ENCODE measurements at regions not wholly inside any gene's neighbourhood (a gene's known extent, or its start where the extent isn't known, plus 50 kb on each side); places are given as distances from the start of the nearest gene placed in this dataset.
"Not testable (repeated sequence)": the region's sequence is repeated elsewhere in the genome, so short reads cannot be mapped to it uniquely, and the experiment has no call there.

GRCh38 chr15:20184879-20185278 lies 356.7 kb downstream of the GOLGA6L6 start:
- H3K9me3 ChIP-seq (ENCODE audit: control insufficient read depth, insufficient read depth, low read depth, low read length); in situ Hi-C loops (cut with HindIII; ENCODE audit: low pct_unique_long_range_greater_than_20kb, low sequenced_read_pairs); H3K36me3 ChIP-seq (ENCODE audit: control insufficient read depth, insufficient read depth, low read length); intact Hi-C loops (cut with micrococcal nuclease; ENCODE audit: unreplicated experiment); BruUV-seq (replicated peaks); ATAC-seq; POLR2A ChIA-PET; DNase-seq (ENCODE audit: low read depth, low spot score); H3K4me3 ChIP-seq (ENCODE audit: low read depth in 2 of 2, low read length in 2 of 2); H3K27ac ChIP-seq (ENCODE audit: low read length); H3K27me3 ChIP-seq (ENCODE audit: control insufficient read depth, insufficient read depth, low read length); H3K4me1 ChIP-seq (ENCODE audit: control insufficient read depth, insufficient read depth, low read length); CTCF ChIA-PET: not testable (repeated sequence)

GRCh38 chr15:20168221-20168620 lies 373.4 kb downstream of the GOLGA6L6 start:
- POLR2A ChIA-PET; ATAC-seq; H3K27me3 ChIP-seq (ENCODE audit: control insufficient read depth, insufficient read depth, low read length); H3K9me3 ChIP-seq (ENCODE audit: control insufficient read depth, insufficient read depth, low read depth, low read length); DNase-seq (ENCODE audit: low read depth, low spot score); H3K4me1 ChIP-seq (ENCODE audit: control insufficient read depth, insufficient read depth, low read length); H3K36me3 ChIP-seq (ENCODE audit: control insufficient read depth, insufficient read depth, low read length); in situ Hi-C loops (cut with HindIII; ENCODE audit: low pct_unique_long_range_greater_than_20kb, low sequenced_read_pairs); BruUV-seq (replicated peaks); H3K4me3 ChIP-seq (ENCODE audit: low read depth in 2 of 2, low read length in 2 of 2); intact Hi-C loops (cut with micrococcal nuclease; ENCODE audit: unreplicated experiment); H3K27ac ChIP-seq (ENCODE audit: low read length); CTCF ChIA-PET: not testable (repeated sequence)

- BruUV-seq (replicated peaks); H3K27ac ChIP-seq (ENCODE audit: low read length); CTCF ChIA-PET; POLR2A ChIA-PET; intact Hi-C loops (cut with micrococcal nuclease; ENCODE audit: unreplicated experiment); H3K4me1 ChIP-seq (ENCODE audit: control insufficient read depth, insufficient read depth, low read length); H3K36me3 ChIP-seq (ENCODE audit: control insufficient read depth, insufficient read depth, low read length); H3K27me3 ChIP-seq (ENCODE audit: control insufficient read depth, insufficient read depth, low read length); H3K4me3 ChIP-seq (ENCODE audit: low read depth in 2 of 2, low read length in 2 of 2); in situ Hi-C loops (cut with HindIII; ENCODE audit: low pct_unique_long_range_greater_than_20kb, low sequenced_read_pairs); DNase-seq (ENCODE audit: low read depth, low spot score); H3K9me3 ChIP-seq (ENCODE audit: control insufficient read depth, insufficient read depth, low read depth, low read length); ATAC-seq: not testable (repeated sequence)
These were observed 388.1 kb downstream of the GOLGA6L6 start for GRCh38 chr15:20153528-20153927.

- H3K9me3 ChIP-seq (ENCODE audit: control insufficient read depth, insufficient read depth, low read depth, low read length); POLR2A ChIA-PET; intact Hi-C loops (cut with micrococcal nuclease; ENCODE audit: unreplicated experiment); in situ Hi-C loops (cut with HindIII; ENCODE audit: low pct_unique_long_range_greater_than_20kb, low sequenced_read_pairs); H3K36me3 ChIP-seq (ENCODE audit: control insufficient read depth, insufficient read depth, low read length); H3K4me1 ChIP-seq (ENCODE audit: control insufficient read depth, insufficient read depth, low read length); H3K27me3 ChIP-seq (ENCODE audit: control insufficient read depth, insufficient read depth, low read length); ATAC-seq; DNase-seq (ENCODE audit: low read depth, low spot score); BruUV-seq (replicated peaks); CTCF ChIA-PET; H3K4me3 ChIP-seq (ENCODE audit: low read depth in 2 of 2, low read length in 2 of 2); H3K27ac ChIP-seq (ENCODE audit: low read length): not testable (repeated sequence)
These were observed 392.9 kb downstream of the GOLGA6L6 start for GRCh38 chr15:20148679-20149078.

GRCh38 chr15:20148008-20148407 lies 393.6 kb downstream of the GOLGA6L6 start:
- H3K36me3 ChIP-seq (ENCODE audit: control insufficient read depth, insufficient read depth, low read length); in situ Hi-C loops (cut with HindIII; ENCODE audit: low pct_unique_long_range_greater_than_20kb, low sequenced_read_pairs); ATAC-seq; CTCF ChIA-PET; intact Hi-C loops (cut with micrococcal nuclease; ENCODE audit: unreplicated experiment); POLR2A ChIA-PET; BruUV-seq (replicated peaks); DNase-seq (ENCODE audit: low read depth, low spot score); H3K27ac ChIP-seq (ENCODE audit: low read length); H3K4me1 ChIP-seq (ENCODE audit: control insufficient read depth, insufficient read depth, low read length); H3K27me3 ChIP-seq (ENCODE audit: control insufficient read depth, insufficient read depth, low read length); H3K9me3 ChIP-seq (ENCODE audit: control insufficient read depth, insufficient read depth, low read depth, low read length); H3K4me3 ChIP-seq (ENCODE audit: low read depth in 2 of 2, low read length in 2 of 2): not testable (repeated sequence)

GRCh38 chr15:20144333-20145036 lies 397.1 kb downstream of the GOLGA6L6 start:
- H3K27ac ChIP-seq (ENCODE audit: low read length); H3K4me3 ChIP-seq (ENCODE audit: low read depth in 2 of 2, low read length in 2 of 2); H3K36me3 ChIP-seq (ENCODE audit: control insufficient read depth, insufficient read depth, low read length); H3K4me1 ChIP-seq (ENCODE audit: control insufficient read depth, insufficient read depth, low read length); DNase-seq (ENCODE audit: low read depth, low spot score); H3K9me3 ChIP-seq (ENCODE audit: control insufficient read depth, insufficient read depth, low read depth, low read length); BruUV-seq (replicated peaks); in situ Hi-C loops (cut with HindIII; ENCODE audit: low pct_unique_long_range_greater_than_20kb, low sequenced_read_pairs); POLR2A ChIA-PET; CTCF ChIA-PET; ATAC-seq; H3K27me3 ChIP-seq (ENCODE audit: control insufficient read depth, insufficient read depth, low read length); intact Hi-C loops (cut with micrococcal nuclease; ENCODE audit: unreplicated experiment): not testable (repeated sequence)

GRCh38 chr15:20142906-20143305 lies 398.7 kb downstream of the GOLGA6L6 start:
- DNase-seq (ENCODE audit: low read depth, low spot score); in situ Hi-C loops (cut with HindIII; ENCODE audit: low pct_unique_long_range_greater_than_20kb, low sequenced_read_pairs); H3K27ac ChIP-seq (ENCODE audit: low read length); POLR2A ChIA-PET; H3K4me1 ChIP-seq (ENCODE audit: control insufficient read depth, insufficient read depth, low read length); H3K9me3 ChIP-seq (ENCODE audit: control insufficient read depth, insufficient read depth, low read depth, low read length); H3K36me3 ChIP-seq (ENCODE audit: control insufficient read depth, insufficient read depth, low read length); H3K4me3 ChIP-seq (ENCODE audit: low read depth in 2 of 2, low read length in 2 of 2); CTCF ChIA-PET; BruUV-seq (replicated peaks); intact Hi-C loops (cut with micrococcal nuclease; ENCODE audit: unreplicated experiment); H3K27me3 ChIP-seq (ENCODE audit: control insufficient read depth, insufficient read depth, low read length); ATAC-seq: not testable (repeated sequence)

- H3K36me3 ChIP-seq (ENCODE audit: control insufficient read depth, insufficient read depth, low read length); intact Hi-C loops (cut with micrococcal nuclease; ENCODE audit: unreplicated experiment); in situ Hi-C loops (cut with HindIII; ENCODE audit: low pct_unique_long_range_greater_than_20kb, low sequenced_read_pairs); H3K9me3 ChIP-seq (ENCODE audit: control insufficient read depth, insufficient read depth, low read depth, low read length); ATAC-seq; H3K4me3 ChIP-seq (ENCODE audit: low read depth in 2 of 2, low read length in 2 of 2); H3K27me3 ChIP-seq (ENCODE audit: control insufficient read depth, insufficient read depth, low read length); POLR2A ChIA-PET; H3K4me1 ChIP-seq (ENCODE audit: control insufficient read depth, insufficient read depth, low read length); DNase-seq (ENCODE audit: low read depth, low spot score); H3K27ac ChIP-seq (ENCODE audit: low read length); CTCF ChIA-PET; BruUV-seq (replicated peaks): not testable (repeated sequence)
These were observed 399.2 kb downstream of the GOLGA6L6 start for GRCh38 chr15:20142410-20142809.

Data from Panc1 (cell line).